Esophagus squamous epithelium (tissue), 4 donors: ENCODE measurements at regions not wholly inside any gene's neighbourhood (a gene's known extent, or its start where the extent isn't known, plus 50 kb on each side); places are given as distances from the start of the nearest gene placed in this dataset.

Source experiments
- CTCF ChIP-seq, 6 experiments: fragments of 450-650 bp in 4 of 6; fragments of 200-600 bp in 2 of 6; sonication (generic) in 2 of 6; IDR thresholded peaks; one replicate each; pipeline ENCODE4 v1.5.1; 2016 to 2019; ENCODE audit warnings: antibody characterized with exemption in 6 of 6, mild to moderate bottlenecking in 4 of 6, moderate library complexity in 4 of 6
- POLR2A ChIP-seq, 4 donors: fragments of 450-650 bp; IDR thresholded peaks; one replicate each; pipeline ENCODE4 v1.6.1; 2017; ENCODE audit warnings: antibody characterized with exemption in 4 of 4, mild to moderate bottlenecking in 4 of 4, moderate library complexity in 3 of 4

GRCh38 chr1:112271270-112271669, 124.7 kb upstream of the CTTNBP2NL start:
- TF ChIP-seq CTCF (IDR thresholded peaks at IDR 0.05) (no peak), POLR2A (IDR thresholded peaks at IDR 0.05) (no peak)
